ENCODE measurements at regions not wholly inside any gene's neighbourhood (a gene's known extent, or its start where the extent isn't known, plus 50 kb on each side); places are given as distances from the start of the nearest gene placed in this dataset.
"Not testable (repeated sequence)": the region's sequence is repeated elsewhere in the genome, so short reads cannot be mapped to it uniquely, and the experiment has no call there.

DNA sequence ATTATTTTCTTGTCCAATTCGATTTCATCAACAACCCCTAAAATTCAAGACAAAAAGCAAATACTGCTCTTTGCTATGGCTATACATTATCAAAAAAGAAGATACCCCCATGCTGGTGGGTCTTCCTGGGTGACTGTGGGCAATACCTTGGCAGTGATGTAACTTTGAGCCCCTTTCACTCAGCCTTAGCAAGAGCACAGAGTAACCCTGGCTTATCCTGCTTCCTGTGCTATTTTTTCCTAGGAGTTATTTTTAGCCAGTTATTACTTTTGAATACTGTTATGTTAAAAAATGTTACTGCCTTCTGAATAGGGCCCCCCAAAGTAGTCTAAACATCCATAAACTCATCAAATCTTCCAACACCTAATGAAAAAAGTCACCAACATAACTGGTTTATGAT lies 145.6 kb upstream of the TSLP start:
- DNase-seq, result no peak

DNA sequence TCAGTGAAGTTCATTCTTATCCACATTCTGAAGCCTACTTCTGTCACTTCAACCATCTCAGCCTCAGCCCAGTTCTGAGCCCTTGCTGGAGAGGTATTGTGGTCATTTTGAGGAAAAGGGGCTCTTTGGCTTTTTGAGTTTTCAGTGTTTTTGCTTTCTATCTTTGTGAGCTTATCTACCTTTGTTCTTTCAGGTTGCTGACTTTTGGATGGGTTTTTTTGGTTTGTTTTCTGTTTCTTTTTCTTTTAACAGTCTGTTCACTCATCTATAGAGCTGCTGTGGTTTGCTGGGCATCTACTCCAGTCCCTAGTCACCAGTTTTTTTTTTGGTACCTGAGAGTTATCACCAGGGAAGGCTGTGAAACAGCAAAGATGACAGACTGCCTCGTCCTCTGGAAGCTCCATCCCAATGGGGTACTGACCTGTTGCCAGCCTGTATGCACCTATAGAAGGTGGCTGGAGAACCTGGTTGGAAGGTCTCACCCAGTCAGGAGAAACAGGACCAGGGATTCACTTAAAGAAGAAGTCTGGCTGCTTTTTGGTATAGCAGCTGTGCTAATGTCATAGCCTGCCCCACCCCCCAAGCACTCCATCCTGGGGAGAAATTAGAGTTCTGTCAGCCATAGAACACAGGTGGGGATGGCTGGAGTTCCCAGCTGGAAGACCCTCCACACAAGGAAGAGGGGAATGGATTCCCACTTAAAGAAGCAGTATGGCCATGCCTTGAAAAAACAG lies 138.6 kb upstream of the TSLP start:
- DNase-seq, result no peak

DNA sequence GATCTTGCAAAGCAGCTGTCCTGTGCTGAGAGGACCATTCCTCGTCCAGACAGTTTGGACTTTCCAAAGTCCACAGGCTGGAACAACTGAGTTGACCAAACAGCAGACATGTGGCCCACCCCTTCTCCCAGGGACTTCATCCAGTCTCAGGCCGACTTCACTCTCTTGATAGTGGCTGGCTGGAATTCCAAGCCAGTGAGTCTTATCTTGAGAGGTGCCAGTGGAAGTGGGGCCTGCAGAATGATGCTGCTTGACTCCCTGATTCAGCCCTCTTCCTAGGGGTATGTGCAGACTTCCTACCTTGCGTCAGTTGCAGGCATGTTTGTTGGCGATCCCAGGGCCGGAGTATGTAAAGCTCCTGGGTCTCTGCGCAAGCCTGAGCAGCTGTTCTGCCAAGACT lies 131.4 kb upstream of the TSLP start:
- no peak for DNase-seq

DNA sequence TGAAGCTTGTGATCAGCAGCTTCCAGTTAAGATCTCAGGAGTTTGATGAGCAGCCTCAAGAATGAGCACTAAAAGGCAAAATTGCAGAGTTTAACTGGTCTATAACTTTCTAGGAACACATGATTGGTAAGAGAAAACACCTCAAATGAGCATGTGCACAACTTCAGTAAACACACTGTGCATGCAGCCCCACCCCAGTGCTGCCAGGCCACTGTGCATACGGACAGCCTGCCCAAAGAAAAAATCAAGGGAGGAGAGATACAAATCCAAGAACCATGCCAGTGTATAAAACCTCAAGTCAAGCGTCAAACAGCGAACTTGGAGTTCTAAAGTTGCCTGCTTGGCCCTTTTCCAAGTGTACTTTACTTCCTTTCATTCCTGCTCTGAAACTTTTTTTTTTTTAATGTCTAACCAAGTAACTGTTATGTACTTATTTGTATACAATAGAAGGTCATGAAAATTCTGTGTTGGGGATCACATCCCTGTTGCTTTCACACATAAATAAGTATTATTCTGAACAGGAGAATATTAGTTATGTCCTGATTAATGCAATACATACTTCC lies 125.6 kb upstream of the TSLP start:
- no peak for DNase-seq

DNA sequence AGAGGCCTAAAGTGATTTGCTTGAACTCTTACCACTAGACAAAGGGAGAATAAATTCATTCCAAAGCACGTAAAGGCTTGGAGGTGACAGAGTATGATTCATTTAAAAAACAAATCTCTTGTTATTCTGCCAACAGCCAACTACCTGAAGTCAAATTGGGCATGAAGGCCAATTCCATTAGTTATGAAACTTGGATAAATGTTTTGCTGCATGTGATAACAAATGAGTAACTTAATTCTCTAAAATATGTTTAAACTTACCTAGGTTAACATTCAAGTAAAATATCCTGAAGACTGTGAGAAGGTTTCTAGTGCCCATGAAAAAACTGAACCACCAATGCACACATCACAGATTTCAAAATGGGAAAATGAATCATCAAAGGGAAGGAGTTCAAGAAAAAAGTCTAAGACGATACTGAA lies 120.1 kb upstream of the TSLP start:
- no peak for DNase-seq

DNA sequence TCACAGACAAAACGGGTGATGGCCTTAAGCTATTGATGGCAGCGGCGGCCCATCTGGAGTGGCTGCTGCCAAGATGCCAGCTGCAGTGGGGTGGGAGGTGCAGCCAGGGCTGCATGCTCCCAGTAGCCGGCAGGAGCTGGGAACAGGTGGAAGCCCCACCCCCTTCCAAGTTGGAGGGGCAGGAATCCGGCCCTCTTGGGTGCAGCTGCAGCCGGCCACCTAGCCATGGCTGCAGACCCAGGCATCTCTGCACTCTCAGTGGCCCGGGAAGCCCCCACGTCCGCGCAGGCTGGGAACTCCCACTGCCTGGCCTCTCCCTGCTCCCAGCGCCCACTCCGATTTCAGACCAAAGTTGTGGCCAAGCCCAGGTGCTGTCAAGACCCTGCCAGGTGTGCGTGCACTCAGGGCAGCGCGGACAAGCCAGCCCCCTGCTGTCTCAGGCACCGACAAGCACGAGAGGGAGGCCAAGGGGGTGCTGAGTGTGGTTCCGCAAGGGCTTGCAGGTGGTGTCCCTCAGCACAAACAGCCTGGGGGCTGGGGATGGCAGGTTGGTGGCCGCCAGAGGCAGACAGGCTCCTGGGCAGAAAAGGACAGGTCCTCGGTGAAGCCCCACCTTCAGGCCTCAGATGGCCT lies 115.1 kb upstream of the TSLP start:
- DNase-seq, result no peak

DNA sequence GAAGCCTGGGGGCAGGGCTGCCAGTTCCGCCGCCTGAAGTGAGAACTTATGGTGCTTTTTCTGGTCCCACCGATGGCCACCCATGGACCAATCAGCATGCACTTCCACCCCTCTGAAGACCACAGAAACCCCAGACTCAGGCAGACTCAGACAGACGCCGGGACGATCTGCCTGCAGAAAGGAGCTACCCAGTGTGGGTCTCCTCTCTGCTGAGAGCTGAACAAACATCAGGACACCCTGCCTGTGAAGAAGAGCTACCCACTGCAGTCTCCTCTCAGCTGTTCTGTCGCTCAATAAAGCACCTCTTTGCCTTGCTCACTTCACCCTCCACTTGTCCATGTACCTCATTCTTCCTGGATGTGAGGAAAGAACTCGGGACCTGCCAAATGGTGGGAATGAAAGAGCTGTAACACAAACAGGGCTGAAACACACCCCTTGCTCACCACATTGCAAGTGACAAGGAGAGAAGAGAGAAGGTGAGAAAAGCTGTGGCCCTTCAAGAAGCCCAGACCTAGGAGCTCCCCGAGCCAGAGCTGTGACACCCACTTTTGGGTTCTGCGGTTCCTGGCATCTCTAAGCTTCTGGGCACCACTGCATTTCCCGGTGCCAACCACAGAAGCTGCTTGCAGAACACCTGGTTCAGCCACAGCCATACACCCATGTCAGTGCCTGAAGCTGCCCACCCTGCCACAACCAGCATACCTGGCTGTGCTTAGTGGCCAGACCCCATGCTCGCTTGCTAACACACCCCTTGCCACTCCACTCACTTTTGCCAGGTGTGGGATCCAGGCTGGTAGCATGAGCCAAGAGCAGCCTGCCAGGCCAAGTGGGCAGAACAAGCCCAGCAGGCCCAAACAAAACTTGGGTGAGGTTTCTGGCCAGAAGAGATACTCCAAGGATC lies 114.3 kb upstream of the TSLP start:
- no peak for DNase-seq

DNA sequence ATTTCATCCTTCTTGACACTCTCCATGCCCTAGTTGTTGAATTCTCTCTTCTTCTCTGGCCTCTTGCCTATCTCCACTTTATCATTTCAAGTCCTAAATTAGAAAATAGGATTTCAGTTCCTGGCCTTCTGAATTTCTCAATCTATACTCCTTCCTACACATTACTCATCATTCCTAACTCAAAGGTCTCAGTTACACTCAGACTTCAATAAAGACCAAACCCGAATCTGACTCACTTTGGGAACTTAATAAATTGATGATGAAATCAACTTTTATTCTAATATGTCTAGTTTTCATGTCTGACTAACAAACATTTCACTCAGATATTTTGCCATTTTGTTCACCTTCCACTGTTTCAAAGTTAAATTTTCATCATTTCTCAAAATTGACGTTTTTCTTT lies 113.6 kb upstream of the TSLP start:
- no peak for DNase-seq

DNA sequence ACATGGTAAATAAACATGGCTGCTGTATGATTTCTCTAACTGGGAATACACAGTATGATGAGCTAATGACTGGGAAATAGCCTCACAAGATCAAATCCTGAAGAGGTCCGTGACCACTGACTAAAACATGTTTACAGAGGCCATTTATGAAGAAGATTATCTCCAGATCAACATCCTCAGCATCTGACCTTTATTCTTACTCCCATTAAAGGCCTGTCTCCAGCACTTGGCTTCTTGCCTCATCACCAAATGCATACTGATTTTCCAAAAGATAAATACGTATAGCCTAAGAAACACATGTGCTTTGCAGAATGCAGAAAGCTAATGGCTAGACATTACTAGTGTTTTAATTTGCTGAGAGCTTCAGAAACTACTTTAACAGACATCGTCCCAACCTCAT lies 108.0 kb upstream of the TSLP start:
- DNase-seq, result no peak

DNA sequence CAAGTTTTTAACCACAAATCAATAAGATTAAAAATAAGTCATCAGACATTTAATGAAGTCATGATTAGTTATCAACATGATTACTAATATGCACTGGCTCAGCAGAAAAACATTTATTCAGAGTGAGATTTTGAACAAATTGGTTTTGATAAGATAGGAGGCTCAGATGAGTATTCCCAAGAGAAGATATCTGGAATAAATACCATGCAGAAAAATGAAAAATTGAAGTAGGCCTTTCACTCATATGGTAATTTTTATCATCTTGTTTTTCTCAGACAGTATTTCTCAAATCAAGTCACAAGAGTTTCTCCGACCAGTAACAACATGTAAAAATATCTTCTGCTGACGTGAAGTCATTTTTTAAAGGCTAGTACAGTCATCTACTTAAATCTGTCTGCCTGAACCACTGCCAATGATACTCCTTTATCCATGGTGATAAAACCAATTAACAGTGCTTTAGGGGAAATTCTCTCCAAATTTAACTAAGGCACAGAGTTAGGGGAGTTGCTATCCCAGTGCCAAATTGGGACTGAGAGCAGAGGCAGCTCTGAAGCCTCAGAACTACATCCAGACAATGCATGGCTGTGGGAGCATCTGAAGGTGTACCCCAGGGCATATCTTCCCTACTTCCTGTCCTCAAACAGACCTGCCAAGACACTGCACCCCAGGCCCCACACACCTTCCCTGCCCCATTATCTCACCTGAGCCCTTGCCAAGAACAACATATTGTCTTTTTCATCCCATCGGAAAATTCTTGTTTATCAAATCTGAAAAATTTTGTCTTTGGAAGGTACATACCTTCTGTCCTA lies 105.5 kb upstream of the TSLP start:
- DNase-seq, result no peak

DNA sequence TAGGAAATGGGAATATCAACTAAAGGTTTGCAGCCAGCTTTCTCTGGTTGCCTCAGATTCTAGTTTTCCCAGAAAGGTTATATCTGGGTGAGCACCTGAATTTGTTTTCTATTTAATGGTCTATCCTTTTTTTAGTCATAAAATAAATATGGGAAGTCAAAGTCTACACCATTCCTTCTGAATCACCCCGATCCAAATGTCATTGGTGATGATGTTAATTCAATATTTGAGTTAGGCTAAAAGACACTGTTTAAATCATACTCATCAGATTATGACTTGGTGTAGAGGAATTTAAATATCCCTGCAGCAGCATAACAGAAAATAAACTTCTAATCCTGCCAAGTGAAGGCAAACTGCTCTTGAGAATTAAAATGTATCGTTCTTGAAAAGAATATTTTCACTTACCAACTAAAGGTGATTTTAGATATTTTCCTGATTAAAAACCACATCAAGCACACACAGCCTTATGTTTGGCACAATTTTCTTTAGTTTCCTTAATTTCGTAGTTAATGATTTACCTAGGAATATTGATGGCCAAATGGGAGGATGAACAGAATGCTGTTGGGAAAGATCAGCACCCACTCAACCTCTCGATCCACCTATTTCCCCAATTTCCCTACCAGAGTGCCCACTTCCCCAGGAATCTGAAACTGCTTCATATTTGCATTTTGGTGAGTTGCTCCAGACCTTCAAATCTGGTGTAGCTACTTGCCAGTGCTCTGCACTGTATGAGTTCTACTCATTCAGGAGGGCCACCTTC lies 103.1 kb upstream of the TSLP start:
- DNase-seq, result no peak

DNA sequence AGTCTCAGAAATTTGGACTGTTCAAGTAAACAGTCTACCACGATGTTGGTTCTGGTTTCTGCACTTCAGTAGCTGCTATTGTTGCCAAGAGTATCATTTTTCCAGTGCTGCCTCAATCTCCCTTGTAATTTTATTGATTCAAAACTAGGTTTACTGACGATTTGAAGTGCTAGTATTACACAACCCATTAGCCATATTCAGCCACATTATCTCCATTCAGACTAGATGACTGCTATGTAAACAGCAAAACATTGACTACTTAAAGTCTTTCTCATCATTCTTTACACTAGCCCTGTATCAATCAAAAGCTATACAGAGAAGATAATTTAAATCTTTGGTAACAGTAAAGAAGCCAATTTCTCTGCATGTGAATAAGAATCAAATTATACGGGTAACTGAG lies 102.0 kb upstream of the TSLP start:
- no peak for DNase-seq

DNA sequence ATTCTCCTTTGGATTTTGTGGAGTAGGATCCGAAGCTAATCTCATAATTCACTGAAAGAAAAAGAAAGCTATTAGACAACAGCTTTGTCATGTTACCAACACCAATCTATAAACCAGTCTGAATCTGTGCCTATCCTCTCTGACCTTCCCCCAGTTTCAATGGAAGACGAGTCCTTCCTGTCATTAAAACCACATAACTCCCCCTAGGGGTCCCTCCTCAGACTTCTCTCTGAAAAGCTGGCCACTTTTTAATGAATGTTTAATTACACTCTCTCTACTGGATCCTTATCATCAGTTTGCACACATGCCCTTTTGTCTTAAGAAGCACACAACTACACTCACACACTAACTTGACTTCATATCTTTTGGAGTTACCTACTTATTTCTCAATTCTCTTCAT lies 98.0 kb upstream of the TSLP start:
- no peak for DNase-seq

DNA sequence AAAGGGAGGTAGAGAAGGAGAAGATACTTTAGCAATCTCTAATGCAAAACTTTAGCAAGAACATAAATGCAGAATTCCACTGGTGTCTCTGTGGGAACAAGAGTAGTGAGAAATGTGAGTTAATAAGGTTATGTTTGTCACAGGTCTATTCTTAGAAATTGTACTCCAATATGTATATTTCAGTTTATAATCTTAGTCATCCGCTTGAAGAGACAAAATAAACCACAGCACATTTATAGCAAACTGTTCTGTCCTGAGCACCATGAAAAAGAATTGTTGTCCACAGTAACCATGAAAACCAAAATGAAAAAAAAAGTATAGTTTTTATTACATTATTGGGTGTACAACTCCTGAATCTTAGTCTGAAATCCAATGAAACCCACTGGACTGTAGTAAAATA lies 93.6 kb upstream of the TSLP start:
- no peak for DNase-seq

DNA sequence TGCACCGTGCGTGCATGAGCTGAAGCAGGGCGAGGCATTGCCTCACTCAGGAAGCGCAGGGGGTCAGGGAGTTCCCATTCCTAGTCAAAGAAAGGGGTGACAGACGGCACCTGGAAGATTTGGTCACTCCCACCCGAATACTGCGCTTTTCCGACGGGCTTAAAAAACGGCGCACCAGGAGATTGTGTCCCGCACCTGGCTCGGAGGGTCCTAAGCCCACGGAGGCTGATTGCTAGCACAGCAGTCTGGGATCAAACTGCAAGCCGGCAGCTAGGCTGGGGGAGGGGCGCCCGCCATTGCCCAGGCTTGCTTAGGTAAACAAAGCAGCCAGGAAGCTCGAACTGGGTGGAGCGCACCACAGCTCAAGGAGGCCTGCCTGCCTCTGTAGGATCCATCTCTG lies 85.6 kb upstream of the TSLP start:
- peak; percentile 52 for DNase-seq

DNA sequence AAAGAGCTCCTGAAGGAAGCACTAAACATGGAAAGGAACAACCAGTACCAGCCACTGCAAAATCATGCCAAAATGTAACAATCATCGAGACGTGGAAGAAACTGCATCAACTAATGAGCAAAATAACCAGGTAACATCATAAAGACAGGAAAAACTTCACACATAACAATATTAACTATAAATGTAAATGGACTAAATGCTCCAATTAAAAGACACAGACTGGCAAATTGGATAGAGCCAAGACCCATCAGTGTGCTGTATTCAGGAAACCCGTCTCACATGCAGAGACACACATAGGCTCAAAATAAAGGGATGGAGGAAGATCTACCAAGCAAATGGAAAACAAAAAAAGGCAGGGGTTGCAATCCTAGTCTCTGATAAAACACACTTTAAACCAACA lies 83.9 kb upstream of the TSLP start:
- not testable (repeated sequence) for DNase-seq

DNA sequence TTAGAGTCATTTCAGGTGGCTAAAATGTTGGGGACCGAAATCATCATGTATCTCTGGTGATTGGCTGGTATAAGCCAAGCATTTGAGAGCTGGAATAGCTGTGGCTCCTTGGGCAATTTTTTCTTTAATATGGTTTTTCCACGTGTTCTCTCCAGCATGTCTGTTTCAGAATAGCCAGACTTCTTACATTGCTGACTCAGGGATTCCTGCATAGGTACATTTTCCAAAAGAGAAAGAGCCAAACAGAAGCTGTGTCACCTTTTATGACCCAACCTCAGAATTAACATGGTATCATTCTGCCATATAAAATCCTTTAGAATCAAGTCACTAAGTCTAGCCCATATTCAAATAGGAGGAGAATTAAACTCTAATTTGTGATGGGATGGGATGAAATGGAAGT lies 74.8 kb upstream of the TSLP start:
- no peak for DNase-seq

DNA sequence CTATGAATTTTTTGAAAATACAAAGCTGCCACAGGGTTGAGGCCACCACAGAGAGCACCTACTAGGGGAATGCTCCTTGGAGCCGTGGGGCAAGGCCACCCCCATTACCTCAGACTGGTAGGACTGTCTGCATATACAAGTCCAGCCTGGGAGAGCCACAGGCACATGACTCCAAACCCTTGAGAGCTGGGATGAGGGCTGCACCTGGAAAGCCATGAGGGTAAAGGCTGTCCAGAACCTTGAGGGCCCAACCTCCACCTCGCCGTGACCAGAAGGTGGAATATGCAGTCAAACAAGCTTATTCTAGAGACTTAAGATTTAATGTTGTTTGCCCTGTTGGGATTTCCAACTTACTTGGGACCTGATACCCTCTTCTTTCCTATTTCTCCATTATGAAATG lies 69.5 kb upstream of the TSLP start:
- DNase-seq, result no peak

DNA sequence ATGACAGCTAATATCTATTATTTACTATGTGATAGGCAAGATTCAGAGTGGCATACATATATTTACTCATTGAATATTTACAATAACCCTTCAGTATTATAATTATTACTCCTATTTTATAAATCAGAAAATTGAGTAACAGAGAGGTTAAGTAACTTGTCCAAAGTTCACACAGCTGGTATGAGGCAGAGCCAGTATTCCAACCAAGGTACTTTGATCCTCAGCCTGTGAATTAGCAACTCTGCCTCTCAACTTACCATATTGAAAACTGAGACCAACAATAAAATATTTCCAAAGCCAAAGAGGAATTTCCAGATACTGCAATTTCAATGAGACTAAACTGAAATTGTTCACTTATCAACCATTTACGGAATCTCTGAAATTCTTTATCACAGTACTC lies 67.9 kb upstream of the TSLP start:
- DNase-seq, result no peak

DNA sequence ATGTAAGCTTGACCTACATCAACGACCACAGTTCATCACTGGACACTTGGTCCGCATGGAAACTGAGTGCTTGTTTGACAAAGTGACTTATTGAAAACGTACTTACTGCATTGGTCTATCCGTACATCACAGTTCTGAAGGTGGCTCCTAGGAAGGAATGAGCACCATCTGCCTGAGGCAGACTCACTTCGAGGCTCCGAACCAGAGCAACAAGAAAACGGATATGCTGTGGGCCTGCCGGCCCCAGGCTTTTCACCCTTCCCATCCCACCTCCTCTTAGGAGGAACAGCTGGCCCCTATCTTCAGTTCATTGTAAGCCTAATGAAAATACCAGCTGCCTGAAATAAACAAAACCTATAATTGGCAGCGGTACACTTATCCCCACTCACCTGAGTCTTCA lies 67.2 kb upstream of the TSLP start:
- DNase-seq, result peak; percentile 37

DNA sequence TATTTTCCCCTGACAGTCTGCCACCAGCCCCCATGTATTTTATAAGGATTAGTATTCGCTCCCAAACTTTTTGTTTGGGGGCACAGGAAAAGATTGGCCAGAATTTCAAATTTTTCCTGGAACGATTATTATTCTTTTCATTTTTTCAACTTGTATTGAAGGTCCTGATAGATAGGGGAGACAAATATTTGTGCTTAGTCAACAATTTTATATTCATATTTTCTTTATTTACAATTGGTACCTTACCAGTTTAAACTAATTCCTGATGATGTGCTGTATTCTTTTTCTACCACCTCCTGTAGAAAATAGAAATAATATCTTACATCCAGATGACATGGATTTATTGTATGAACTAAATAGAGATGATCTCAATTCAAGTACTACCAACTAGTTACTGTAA lies 60.7 kb upstream of the TSLP start:
- no peak for DNase-seq

DNA sequence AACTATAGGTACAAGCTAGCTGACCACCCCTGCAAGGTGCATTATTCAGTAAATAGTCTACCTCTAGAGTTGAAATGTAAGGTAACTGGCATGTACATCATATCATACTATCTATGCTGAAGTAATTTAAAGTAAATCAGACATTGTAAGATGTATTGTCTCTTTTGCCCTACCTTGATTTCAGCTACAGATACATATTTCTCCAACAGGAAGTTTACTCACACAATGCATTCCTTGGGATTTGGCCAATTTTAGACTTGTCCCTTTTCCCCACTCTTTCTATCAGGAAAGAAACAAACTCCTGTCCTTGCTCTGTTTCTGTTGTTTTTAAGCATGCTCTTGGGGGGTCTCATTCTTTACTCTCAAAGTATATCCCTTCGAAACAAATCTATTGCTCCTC lies 58.5 kb upstream of the TSLP start:
- no peak for DNase-seq
